ENCODE measurements at regions not wholly inside any gene's neighbourhood (a gene's known extent, or its start where the extent isn't known, plus 50 kb on each side); places are given as distances from the start of the nearest gene placed in this dataset.
"Not testable (repeated sequence)": the region's sequence is repeated elsewhere in the genome, so short reads cannot be mapped to it uniquely, and the experiment has no call there.

DNA sequence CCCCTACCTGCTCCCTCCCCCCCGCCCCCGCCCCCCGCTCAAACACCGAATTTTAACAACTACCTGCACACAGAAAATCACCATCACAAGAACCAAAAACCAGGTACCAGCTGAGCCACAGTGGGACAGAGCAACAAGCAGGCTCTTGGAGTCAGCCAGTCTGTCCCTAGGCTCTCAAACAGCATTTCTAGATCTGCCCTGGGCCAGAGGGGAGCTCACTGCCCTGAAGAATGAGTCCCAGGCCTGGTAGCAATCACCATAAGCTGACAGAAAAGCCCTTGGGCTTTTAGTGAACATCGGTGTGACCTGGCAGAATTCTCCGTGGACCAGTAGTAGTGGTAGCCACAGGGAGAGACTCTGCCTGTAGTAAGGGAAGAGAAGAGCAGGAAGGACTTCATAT lies 58.3 kb downstream of the C11orf87 start:
- DNase-seq (ENCODE audit: low read depth in 3 of 3): no peak

GRCh38 chr11:109486129-109486528 lies 64.1 kb downstream of the C11orf87 start:
- no peak for DNase-seq (ENCODE audit: low read depth in 3 of 3)

DNA sequence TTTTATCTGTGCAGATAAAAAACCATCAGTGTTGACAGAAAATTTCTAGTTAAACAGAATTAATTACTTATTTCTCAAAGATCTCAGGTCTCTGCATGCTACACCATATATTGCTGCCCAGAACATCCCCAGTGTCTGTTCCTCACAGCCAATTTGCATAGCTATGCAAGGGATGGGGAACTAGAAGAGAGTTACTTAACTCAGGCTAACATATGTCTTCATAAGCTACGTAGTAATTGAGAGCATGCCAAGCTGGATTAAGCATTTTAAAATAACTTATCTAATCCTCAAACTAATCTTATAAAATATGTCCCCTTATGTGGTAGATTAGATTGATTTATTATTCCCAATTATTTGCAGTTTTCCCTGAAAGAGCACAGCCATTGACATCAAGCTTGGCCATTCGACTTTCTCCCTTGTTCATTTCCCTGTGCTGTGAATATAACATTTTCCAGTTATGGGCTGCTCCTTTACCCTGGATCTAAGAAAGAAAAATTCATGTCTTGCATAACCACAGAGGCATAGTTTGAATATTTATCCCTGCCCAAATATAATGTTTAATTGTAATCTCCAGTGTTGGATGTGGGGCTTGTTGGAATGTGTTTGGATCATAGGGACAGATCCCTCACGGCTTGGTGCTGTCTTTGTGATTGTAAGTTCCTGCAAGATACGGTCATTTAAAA lies 69.1 kb downstream of the C11orf87 start:
- no peak for DNase-seq (ENCODE audit: low read depth in 3 of 3)

- no peak for DNase-seq (ENCODE audit: low read depth in 3 of 3)
Measured at GRCh38 chr11:109506115-109506514, 84.1 kb downstream of the C11orf87 start.

- no peak for DNase-seq (ENCODE audit: low read depth in 3 of 3)
Measured at GRCh38 chr11:109507331-109507730, 85.3 kb downstream of the C11orf87 start.

DNA sequence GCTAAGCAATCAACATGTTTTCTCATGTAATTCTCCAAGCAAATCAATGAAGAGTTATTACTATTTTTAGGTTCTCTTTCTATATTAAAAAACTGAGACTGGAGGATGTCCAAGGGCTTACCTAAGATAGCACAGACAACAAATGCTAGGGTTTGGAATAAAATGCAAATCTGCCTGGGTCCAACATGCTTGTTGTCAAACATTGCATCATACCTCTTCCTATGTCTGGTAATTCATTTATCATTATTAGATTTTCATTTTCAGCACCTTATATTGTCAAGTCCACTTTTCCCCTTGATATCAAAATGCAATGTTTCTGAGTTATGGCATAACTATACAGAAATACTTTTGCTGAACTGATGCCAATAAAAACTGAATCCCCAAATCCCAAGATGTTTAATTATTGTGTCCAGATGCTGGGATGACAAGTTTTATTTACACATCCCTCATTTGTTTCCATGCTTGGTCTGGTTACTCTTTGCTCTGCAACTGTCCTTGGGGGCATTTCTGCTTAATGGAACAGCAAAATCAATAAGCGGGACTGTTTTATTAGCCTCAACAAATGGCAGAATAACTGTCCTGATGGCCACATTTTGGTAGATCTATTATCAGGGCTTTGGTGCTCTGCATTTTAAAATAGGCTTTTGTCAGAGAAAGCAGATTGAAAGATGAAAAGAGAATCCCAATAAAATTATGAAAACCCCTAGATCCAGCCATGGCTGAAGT lies 86.0 kb downstream of the C11orf87 start:
- DNase-seq (ENCODE audit: low read depth in 3 of 3): no peak

DNA sequence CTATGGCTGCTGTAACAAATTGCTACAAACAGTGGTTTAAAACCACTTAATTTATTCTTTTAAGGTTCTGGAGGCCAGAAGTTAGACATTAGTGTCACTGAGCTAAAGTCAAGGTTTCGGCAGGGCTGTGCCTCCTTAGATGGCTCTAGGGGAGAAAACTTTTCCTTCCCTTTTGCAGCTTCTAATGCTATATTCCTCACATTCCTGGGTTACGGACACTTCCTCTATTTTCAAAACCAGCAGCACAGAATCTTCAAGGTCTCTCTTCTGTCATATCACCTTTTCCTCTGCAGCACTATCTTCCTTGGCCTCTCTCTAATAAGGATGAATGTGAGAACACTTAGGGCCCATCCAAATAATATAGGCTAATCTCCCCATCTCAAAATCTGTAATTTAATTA lies 87.0 kb downstream of the C11orf87 start:
- DNase-seq (ENCODE audit: low read depth in 3 of 3): no peak

DNA sequence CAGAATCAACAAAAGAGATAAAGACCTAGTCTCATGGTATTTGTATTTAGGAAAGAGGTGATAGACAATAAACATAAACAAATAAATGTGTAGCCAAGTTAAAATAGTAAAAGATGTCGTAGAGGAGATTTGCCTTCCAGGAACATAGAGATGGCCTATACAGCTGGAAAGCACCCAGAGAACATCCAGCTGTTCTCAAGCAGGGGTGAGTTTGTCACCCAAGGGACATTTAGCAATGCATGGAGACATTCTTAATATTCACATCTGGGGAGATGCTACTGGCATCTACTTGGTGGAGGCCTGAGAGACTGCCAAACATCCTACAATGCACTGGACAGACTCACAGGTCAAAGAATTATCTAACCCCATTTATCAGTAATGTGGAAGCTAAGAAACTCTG lies 88.3 kb downstream of the C11orf87 start:
- DNase-seq (ENCODE audit: low read depth in 3 of 3): no peak

- no peak for DNase-seq (ENCODE audit: low read depth in 3 of 3)
Measured at GRCh38 chr11:109511598-109511997, 89.6 kb downstream of the C11orf87 start.

- DNase-seq (ENCODE audit: low read depth in 3 of 3): no peak
Measured at GRCh38 chr11:109512249-109512648, 90.3 kb downstream of the C11orf87 start.

DNA sequence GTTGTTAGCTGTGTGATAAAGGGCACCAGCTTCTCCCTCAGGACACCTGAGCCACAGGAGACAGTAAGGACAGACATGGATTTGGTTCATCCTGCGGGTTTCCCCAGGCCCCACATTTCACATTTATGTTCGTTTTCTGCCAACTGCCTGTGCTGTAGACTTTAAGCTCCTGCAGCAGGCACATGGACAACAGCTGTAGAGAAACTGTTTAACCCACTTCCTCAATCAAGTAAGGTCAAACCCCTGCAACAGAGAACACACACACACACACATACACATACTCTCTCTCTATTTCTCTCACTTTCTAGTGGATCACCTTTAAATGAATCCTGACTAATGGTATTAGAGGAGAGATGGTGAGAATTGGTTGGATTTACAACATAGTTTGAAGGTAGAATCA lies 90.7 kb downstream of the C11orf87 start:
- DNase-seq (ENCODE audit: low read depth in 3 of 3): no peak

DNA sequence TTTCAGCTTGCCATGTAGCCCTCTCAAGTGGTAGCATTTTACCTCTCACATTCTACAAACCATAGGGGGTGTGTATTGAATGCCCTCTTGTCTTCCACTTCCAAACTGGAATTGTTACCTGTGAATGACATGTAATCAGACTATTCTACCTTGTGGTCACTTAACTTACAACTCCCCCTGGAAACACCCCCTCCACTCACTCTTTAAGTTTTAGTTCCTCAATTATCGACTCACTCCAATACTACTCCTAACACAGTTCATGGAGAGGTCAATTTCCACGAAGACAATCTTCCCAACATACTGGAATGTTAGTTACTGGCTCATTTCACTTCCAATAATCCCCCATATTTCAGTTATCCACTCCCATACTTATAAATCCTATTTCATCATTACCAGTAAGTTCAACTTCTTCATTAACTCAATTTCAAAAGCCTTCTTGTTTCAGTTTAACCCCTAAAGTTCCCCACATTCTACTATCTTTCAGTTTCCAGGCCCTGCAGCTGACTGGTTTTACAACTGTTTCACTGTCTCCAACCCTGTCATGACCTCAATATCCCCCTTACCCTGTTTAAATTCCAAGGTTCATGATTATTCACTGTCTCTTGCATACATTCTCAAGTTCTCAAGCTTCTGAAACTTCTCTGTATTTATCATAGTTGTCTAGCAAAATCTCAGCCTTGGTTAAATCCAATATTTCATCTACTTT lies 92.5 kb downstream of the C11orf87 start:
- no peak for DNase-seq (ENCODE audit: low read depth in 3 of 3)

DNA sequence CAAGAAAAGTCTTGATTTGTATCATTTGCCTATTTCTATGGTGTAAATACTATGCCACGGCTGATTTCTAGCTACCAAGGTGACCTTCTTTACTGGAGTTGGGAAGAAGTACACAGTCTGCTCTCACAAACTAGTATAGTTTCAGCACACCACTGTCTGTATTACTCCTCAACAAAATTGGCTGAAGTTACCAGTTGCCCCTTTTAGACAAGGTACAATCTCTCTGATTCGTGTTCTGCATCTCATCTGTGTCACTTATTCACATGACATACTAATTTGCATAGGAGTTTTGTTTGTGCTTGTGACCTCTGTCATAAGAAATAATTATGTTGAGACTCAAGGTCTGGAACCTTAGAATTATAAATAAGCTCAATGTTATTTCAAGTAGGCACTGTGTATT lies 97.3 kb downstream of the C11orf87 start:
- DNase-seq (ENCODE audit: low read depth in 3 of 3): no peak

GRCh38 chr11:109521571-109522086 lies 99.6 kb downstream of the C11orf87 start:
- no peak for DNase-seq (ENCODE audit: low read depth in 3 of 3)

- DNase-seq (ENCODE audit: low read depth in 3 of 3): no peak
Measured at GRCh38 chr11:109522116-109522755, 100.2 kb downstream of the C11orf87 start.

GRCh38 chr11:109525636-109526035 lies 103.6 kb downstream of the C11orf87 start:
- not testable (repeated sequence) for DNase-seq (ENCODE audit: low read depth in 3 of 3)

- DNase-seq (ENCODE audit: low read depth in 3 of 3): no peak
Measured at GRCh38 chr11:109526061-109526460, 104.1 kb downstream of the C11orf87 start.

DNA sequence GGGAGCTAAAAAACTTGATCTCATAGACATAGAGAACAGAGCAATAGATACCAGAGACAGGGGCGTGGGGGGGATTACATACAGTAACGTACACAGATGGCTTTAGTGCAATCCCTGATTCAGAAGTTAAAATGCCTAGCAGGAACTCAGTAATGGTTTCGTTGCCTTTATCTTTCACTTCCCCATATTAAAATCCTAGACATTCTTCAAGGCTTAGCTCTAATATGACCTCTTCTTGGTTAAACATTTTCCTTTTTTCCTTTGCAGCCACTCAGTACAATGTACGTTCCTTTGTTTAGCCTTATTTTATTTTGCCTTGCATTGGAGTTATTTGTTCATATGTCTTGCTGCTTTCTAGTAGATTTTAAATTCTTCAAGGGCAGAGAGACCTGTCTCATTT lies 104.9 kb downstream of the C11orf87 start:
- DNase-seq (ENCODE audit: low read depth in 3 of 3): no peak

DNA sequence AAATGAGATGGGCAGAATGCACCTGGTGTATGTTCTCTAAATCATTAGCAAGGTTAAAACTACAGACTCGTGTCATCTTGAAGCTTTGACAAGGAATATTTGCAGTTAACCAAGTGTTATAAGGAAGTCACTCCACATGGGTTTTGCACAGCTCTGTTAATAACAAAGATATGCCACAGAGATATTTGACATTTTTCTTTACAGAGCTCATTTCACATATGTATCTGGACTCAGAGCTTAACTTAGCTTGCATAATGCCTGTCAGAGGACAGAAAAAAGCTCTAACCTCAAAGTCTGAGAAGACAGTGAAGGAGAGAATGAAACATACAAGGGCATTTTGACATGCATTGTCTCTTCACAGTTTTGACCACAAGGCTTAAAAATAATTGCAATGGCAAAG lies 105.5 kb downstream of the C11orf87 start:
- DNase-seq (ENCODE audit: low read depth in 3 of 3): no peak

DNA sequence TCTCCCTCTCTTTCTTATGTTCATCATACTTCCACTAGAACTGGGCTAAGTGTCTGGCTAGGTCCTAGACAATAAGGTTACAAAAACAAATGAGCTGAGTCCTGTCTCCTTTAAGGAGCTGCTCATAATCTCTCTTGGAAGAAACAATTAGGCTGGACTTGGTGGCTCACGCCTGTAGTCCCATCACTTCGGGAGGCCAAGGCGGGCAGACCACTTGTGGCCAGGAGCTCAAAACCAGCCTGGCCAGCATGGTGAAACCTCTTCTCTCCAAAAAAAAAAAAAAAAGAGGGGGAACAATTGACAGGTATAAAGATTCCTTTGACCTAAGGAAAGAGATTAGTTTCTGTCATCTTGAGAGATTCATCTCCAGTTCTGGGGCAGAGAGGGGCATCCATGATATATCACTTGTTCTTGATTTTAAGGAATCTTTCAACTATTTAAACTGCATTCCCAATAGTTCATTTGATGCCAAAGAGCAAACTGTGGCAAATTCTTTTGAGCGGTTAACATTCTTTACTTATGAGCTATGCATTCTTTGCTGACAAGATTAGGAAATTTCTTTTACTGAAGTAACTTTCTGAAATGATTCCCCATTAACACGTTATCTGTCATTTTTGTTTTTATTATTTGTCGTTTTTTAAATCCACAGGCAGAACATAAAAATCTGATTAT lies 125.5 kb downstream of the C11orf87 start:
- DNase-seq (ENCODE audit: low read depth in 3 of 3): no peak

DNA sequence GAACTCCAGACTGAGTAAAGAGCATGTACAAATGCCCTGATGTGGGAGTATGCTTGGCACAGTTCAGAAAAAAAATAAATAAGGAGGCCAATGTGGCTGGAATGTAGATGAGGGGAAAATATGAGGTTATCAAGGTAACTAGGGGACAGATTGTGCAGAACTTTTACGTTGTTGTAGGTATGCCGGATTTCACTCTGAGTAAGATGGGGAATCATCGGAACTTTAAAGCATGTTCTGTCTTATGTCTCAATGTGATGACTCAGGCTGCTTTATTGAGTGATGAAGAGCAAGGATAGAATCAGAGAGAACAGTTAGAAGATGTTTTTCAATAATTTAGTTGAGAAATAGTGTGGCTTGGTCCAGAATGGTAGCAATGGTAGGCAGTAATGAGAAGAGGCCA lies 130.4 kb downstream of the C11orf87 start:
- no peak for DNase-seq (ENCODE audit: low read depth in 3 of 3)

- no peak for DNase-seq (ENCODE audit: low read depth in 3 of 3)
Measured at GRCh38 chr11:109553284-109553683, 131.3 kb downstream of the C11orf87 start.

All from stimulated activated CD4-positive, alpha-beta T cell treated with anti-CD3 and anti-CD28 coated beads, TNF-alpha, amount 100 ng/mL, for 48 hours (primary cell).